ENCODE measurements at regions not wholly inside any gene's neighbourhood (a gene's known extent, or its start where the extent isn't known, plus 50 kb on each side); places are given as distances from the start of the nearest gene placed in this dataset.

DNA sequence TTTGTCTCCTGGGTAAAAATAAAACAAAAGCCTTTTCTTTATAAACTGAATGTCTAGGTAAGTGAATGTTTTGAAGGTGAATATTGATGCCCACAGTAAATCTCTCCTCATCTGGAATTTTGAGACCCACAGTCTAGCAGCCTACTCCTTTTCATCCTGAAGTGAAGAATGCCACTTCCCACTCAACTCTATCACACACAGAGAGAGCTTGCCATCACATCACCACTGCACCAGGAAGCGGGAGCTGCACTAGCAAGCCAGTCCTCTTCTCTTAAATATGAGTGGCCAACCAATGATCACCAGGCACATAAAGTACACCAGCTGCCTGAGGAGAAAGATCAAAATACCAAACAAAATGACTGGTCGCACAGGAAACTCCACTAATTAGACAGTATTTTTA, 140.8 kb downstream of the MRPL39 start:
- TF ChIP-seq, protein P1, sequence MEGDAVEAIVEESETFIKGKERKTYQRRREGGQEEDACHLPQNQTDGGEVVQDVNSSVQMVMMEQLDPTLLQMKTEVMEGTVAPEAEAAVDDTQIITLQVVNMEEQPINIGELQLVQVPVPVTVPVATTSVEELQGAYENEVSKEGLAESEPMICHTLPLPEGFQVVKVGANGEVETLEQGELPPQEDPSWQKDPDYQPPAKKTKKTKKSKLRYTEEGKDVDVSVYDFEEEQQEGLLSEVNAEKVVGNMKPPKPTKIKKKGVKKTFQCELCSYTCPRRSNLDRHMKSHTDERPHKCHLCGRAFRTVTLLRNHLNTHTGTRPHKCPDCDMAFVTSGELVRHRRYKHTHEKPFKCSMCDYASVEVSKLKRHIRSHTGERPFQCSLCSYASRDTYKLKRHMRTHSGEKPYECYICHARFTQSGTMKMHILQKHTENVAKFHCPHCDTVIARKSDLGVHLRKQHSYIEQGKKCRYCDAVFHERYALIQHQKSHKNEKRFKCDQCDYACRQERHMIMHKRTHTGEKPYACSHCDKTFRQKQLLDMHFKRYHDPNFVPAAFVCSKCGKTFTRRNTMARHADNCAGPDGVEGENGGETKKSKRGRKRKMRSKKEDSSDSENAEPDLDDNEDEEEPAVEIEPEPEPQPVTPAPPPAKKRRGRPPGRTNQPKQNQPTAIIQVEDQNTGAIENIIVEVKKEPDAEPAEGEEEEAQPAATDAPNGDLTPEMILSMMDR (IDR thresholded peaks at IDR 0.05), result no peak
- TF ChIP-seq POLR2A (IDR thresholded peaks at IDR 0.05), result no peak
- no peak for TF ChIP-seq POLR2AphosphoS5 (IDR thresholded peaks at IDR 0.05; ENCODE audit: insufficient read depth in 1 of 2, low read depth in 1 of 2)

Data from vagina (tissue), 2 donors.